K562 (cell line): ENCODE measurements at regions not wholly inside any gene's neighbourhood (a gene's known extent, or its start where the extent isn't known, plus 50 kb on each side); places are given as distances from the start of the nearest gene placed in this dataset.

Experiments used
- ATAC-seq: fragments of 200-7000 bp; cut with Tn5 transposase; 3 replicates; pipeline ENCODE4 v1.9.1; 2020; ENCODE audit warnings: moderate library complexity
- BruUV-seq: library from RNA; stranded (reverse); fragments of 400-500 nt; replicated peaks from 2 replicates; lab custom pipeline; 2021; lab: Mats Ljungman, UMichigan
- CTCF ChIA-PET: fragments of 300-600 bp; formaldehyde crosslinking; extraction: SDS; loops from one replicate; lab custom pipeline; 2021; ENCODE audit warnings: low intra/inter-chr PET ratio; lab: Yijun Ruan, JAX
- POLR2A ChIA-PET: fragments of 300-600, 350-650 bp; sonication (Branson Sonifier 250); formaldehyde crosslinking; extraction: SDS; loops from one replicate; lab custom pipeline; 2021; ENCODE audit warnings: antibody characterized with exemption, inconsistent platforms; lab: Yijun Ruan, JAX
- DNase-seq, 4 experiments: peaks; one replicate each; pipeline versions ENCODE4 v3.0.0 to v3.0.0-alpha.2; 2011 to 2018; ENCODE audit warnings: low spot score in 3 of 4, mixed read lengths in 3 of 4; ENCODE audit errors: extremely low read depth in 1 of 4
- FAIRE-seq: peaks from 2 replicates; lab custom pipeline; 2011; peaks lifted over from hg19 to GRCh38; lab: Jason Lieb, UNC
- H2AFZ ChIP-seq: 2 replicates; pipeline ENCODE4 v1.6.0; 2011; ENCODE audit warnings: low read depth, low read length, control low read depth, inconsistent platforms
- H3K27ac ChIP-seq: fragments of 200-600 bp; 3 replicates; pipeline ENCODE4 v1.8.0; 2011; ENCODE audit warnings: low read depth, mild to moderate bottlenecking, control low read depth, inconsistent platforms, low read length, moderate library complexity, mixed read lengths; ENCODE audit errors: extremely low read depth
- H3K27me3 ChIP-seq, 2 experiments: fragments of 300-600 bp in 1 of 2; 2 replicates in 1 of 2; 3 replicates in 1 of 2; pipeline versions ENCODE4 v1.6.0 to v1.8.0; 2011; ENCODE audit warnings: inconsistent platforms in 2 of 2, low read length in 2 of 2, mild to moderate bottlenecking in 1 of 2, mixed read lengths in 1 of 2, moderate library complexity in 1 of 2; ENCODE audit not compliant: control insufficient read depth in 2 of 2, insufficient read depth in 2 of 2
- H3K36me3 ChIP-seq: fragments of 300-600 bp; 3 replicates; pipeline ENCODE4 v1.8.0; 2011; ENCODE audit warnings: mild to moderate bottlenecking, low read length, inconsistent platforms; ENCODE audit not compliant: control insufficient read depth, insufficient read depth
- H3K4me1 ChIP-seq, 2 experiments: fragments of 200-600 bp in 1 of 2; replicated peaks in 1 of 2; 2 replicates in 1 of 2; 3 replicates in 1 of 2; pipeline versions ENCODE4 v1.5.1 to v1.8.0; 2011; ENCODE audit warnings: inconsistent platforms in 2 of 2, low read length in 2 of 2, mild to moderate bottlenecking in 1 of 2, mixed read lengths in 1 of 2, moderate library complexity in 1 of 2; ENCODE audit not compliant: control insufficient read depth in 2 of 2, insufficient read depth in 2 of 2
- H3K4me2 ChIP-seq: 2 replicates; pipeline ENCODE4 v1.6.1; 2011; ENCODE audit warnings: low read length, control low read depth, inconsistent platforms, mixed read lengths; ENCODE audit not compliant: insufficient read depth
- H3K4me3 ChIP-seq: fragments of 200-600 bp; sonication (generic), shearing (Covaris generic); 2 replicates; pipeline ENCODE4 v1.5.1; 2016; ENCODE audit warnings: control low read depth, inconsistent platforms
- H3K79me2 ChIP-seq: fragments of 200-600 bp; 3 replicates; pipeline ENCODE4 v1.8.0; 2011; ENCODE audit warnings: low read length, inconsistent platforms; ENCODE audit not compliant: control insufficient read depth, insufficient read depth
- H3K9ac ChIP-seq, 2 experiments: 2 replicates each; pipeline versions ENCODE4 v1.6.0 to v1.6.1; 2011; ENCODE audit warnings: low read depth in 2 of 2, low read length in 2 of 2, control low read depth in 1 of 2, inconsistent platforms in 1 of 2, mild to moderate bottlenecking in 1 of 2, mixed read lengths in 1 of 2; ENCODE audit not compliant: insufficient read depth in 1 of 2
- H3K9me1 ChIP-seq: one replicate; pipeline ENCODE4 v1.6.0; 2011; ENCODE audit warnings: inconsistent platforms, mild to moderate bottlenecking, low read length, moderate library complexity; ENCODE audit not compliant: control insufficient read depth, insufficient read depth
- H3K9me3 ChIP-seq: replicated peaks from 2 replicates; pipeline ENCODE4 v1.5.1; 2011; ENCODE audit warnings: low read depth, low read length, inconsistent platforms; ENCODE audit not compliant: control insufficient read depth, insufficient read depth
- H4K20me1 ChIP-seq: replicated peaks from 2 replicates; pipeline ENCODE4 v1.6.1; 2011; ENCODE audit warnings: low read length, inconsistent platforms, mixed read lengths; ENCODE audit not compliant: control insufficient read depth, insufficient read depth
- ATF1 ChIP-seq, 2 experiments: fragments of 450-650 bp in 1 of 2; IDR thresholded peaks; 2 replicates each; pipeline ENCODE4 v1.6.1; 2016; ENCODE audit warnings: missing compliant biosample characterization in 1 of 2, missing genetic modification characterization in 1 of 2
- DIDO1 ChIP-seq: fragments of 450-650 bp; IDR thresholded peaks from 2 replicates; pipeline ENCODE4 v1.6.1; 2016; ENCODE audit warnings: low read depth, missing biosample characterization, missing genetic modification characterization
- GTF2F1 ChIP-seq: IDR thresholded peaks from 2 replicates; pipeline ENCODE4 v1.6.1; 2011; ENCODE audit warnings: low read depth, low read length, improper control_type of control experiment
- ID3 ChIP-seq, 2 experiments: fragments of 250-450 bp in 1 of 2; fragments of 450-650 bp in 1 of 2; sonication (Bioruptor Pico) in 1 of 2; IDR thresholded peaks; 2 replicates each; pipeline versions ENCODE4 v1.6.1 to v1.8.0; 2016 to 2021; ENCODE audit warnings: mild to moderate bottlenecking in 2 of 2, moderate library complexity in 2 of 2, missing compliant biosample characterization in 1 of 2, missing genetic modification characterization in 1 of 2
- IRF2 ChIP-seq: sonication (generic); formaldehyde crosslinking; IDR thresholded peaks from 2 replicates; pipeline ENCODE4 v1.8.1; 2022; ENCODE audit warnings: mild to moderate bottlenecking, missing genetic modification reagents
- KAT2B ChIP-seq: IDR thresholded peaks from one replicate; pipeline ENCODE4 v1.6.1; 2012; ENCODE audit warnings: low read depth, mild to moderate bottlenecking, control low read depth, inconsistent platforms, low read length, moderate library complexity
- NRF1 ChIP-seq, 2 experiments: fragments of 450-650 bp; IDR thresholded peaks in 1 of 2; conservative IDR thresholded peaks in 1 of 2; 2 replicates each; pipeline ENCODE4 v1.6.1; 2014; ENCODE audit warnings: mild to moderate bottlenecking in 2 of 2
- PHF20 ChIP-seq: fragments of 450-650 bp; IDR thresholded peaks from 2 replicates; pipeline ENCODE4 v1.6.1; 2018; ENCODE audit not compliant: partially characterized antibody
- PML ChIP-seq: IDR thresholded peaks from 2 replicates; pipeline ENCODE4 v1.6.1; 2012; ENCODE audit warnings: low read length, inconsistent platforms
- POLR2AphosphoS5 ChIP-seq: IDR thresholded peaks from 2 replicates; pipeline ENCODE4 v1.6.1; 2011; ENCODE audit warnings: mild to moderate bottlenecking, low read depth, low read length, moderate library complexity; ENCODE audit not compliant: control insufficient read depth, insufficient read depth
- RAD51 ChIP-seq: fragments of 450-650 bp; IDR thresholded peaks from 2 replicates; pipeline ENCODE4 v1.7.1; 2016; ENCODE audit warnings: low read depth, mild to moderate bottlenecking, borderline replicate concordance
- TAL1 ChIP-seq: fragments of 450-650 bp; IDR thresholded peaks from 2 replicates; pipeline ENCODE4 v1.6.1; 2016; ENCODE audit warnings: mild to moderate bottlenecking
- VEZF1 ChIP-seq: fragments of 200-800 bp; sonication (Bioruptor generic); IDR thresholded peaks from 2 replicates; pipeline ENCODE4 v1.6.1; 2017; ENCODE audit warnings: missing genetic modification characterization, missing compliant biosample characterization
- ZNF280A ChIP-seq: fragments of 450-650 bp; IDR thresholded peaks from 2 replicates; pipeline ENCODE4 v1.6.1; 2018; ENCODE audit warnings: mild to moderate bottlenecking, low read depth; ENCODE audit not compliant: partially characterized antibody
- ZNF445 ChIP-seq: fragments of 250-450 bp; sonication (Bioruptor Pico); IDR thresholded peaks from 2 replicates; pipeline ENCODE4 v1.4.0; 2020; ENCODE audit warnings: low read depth, mild to moderate bottlenecking, moderate library complexity
- WGBS: fragments of 100-300 bp; shearing (Covaris generic); methylation state at CpG from one replicate; pipeline ENCODE4 v1.1.6; 2016; ENCODE audit warnings: low coverage, mixed read lengths; ENCODE audit not compliant: insufficient coverage; ENCODE audit errors: missing lambda C conversion rate; 5-methylcytosine and 5-hydroxymethylcytosine counted together
- in situ Hi-C: fragments of 300-500 bp; cut with MboI; formaldehyde crosslinking; loops from 4 replicates; pipeline ENCODE4 v1.15.0; 2018; ENCODE audit warnings: inconsistent platforms, mixed read lengths
- intact Hi-C: fragments of 100-400 bp; cut with micrococcal nuclease; formaldehyde crosslinking; loops from 2 replicates; pipeline ENCODE4 v1.14.2; 2022

GRCh38 chr20:34181484-34181883, 59.7 kb upstream of the ASIP start:
- ChIA-PET POLR2A (interaction anchor here (0.7 kb wide), 1 partner anchor 10 kb away, joined by 3 read pairs; no protein-coding TSS in a partner anchor), CTCF (no interaction called here)
- Histone ChIP-seq H3K4me3 (no peak overlapping the region), H3K27me3 (peaks cover 2 to 3% of the 10 kb centered on the region in 2 experiments; a peak in 1 of 5 replicates), H3K9me1 (no peaks in the 10 kb centered on the region), H3K9ac (no peak overlapping the region), H3K36me3 (no peaks in the 10 kb centered on the region), H2AFZ (0 out of 2 replicates have a peak overlapping the region, but pooled peaks have one; percentile 41), H3K4me2 (no peak overlapping the region), H4K20me1 (no peaks in the 10 kb centered on the region; the same call in 1 of the 2 replicates), H3K9me3 (no peaks in the 10 kb centered on the region), H3K4me1 (peaks cover 4 to 7% of the 10 kb centered on the region in 2 experiments; a peak in 3 of 5 replicates), H3K27ac (no peak overlapping the region), H3K79me2 (no peaks in the 10 kb centered on the region)
- intact Hi-C loops (no loop called here), in situ Hi-C loops (no loop called here)
- no peak for DNase-seq
- no peak for ATAC-seq
- 71% methylated on average over 2 of the region's 2 CpGs for WGBS
- no peak for FAIRE-seq
- TF ChIP-seq VEZF1 (CRISPR knock-in tag) (no peak), POLR2AphosphoS5 (no peak), DIDO1 (tag) (no peak), GTF2F1 (no peak), ID3 (CRISPR knock-in tag; IDR thresholded peaks at IDR 0.05) (no peak), ID3 (tag; IDR thresholded peaks at IDR 0.05) (no peak), IRF2 (CRISPR knock-in tag) (no peak), ZNF445 (CRISPR knock-in tag) (no peak), PHF20 (no peak), TAL1 (no peak), KAT2B (no peak), ATF1 (CRISPR knock-in tag; IDR thresholded peaks at IDR 0.05) (no peak), ATF1 (tag; IDR thresholded peaks at IDR 0.05) (no peak), NRF1 (conservative IDR thresholded peaks at IDR 0.05 in 1 of 2, IDR thresholded peaks at IDR 0.05 in 1 of 2) (no peak), PML (no peak), RAD51 (no peak), ZNF280A (no peak)
- BruUV-seq = no TSS peak
